ENCODE measurements at regions not wholly inside any gene's neighbourhood (a gene's known extent, or its start where the extent isn't known, plus 50 kb on each side); places are given as distances from the start of the nearest gene placed in this dataset.

DNA sequence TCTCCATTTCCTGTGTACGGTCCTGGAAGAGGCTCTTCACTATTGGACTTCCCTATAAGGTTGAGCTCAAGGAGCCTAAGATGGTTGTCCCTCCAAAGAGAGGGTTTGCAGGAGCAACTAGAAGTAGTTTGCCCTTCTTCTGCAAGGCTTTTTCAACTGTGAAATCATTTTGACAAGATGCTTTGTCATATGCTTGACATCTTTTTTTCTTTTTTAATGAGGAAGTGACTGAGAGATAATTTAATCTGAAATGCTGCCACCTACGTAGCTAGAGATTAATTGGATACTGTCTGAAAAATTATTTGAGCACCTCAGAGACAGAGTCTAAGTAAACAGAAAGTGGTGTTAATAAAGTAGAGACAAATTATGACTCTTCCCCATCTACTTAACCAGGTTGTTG, 97.0 kb downstream of the CHRM3 start:
- Histone ChIP-seq H3K4me3 (no peak overlapping the region), H3K36me3 (ENCODE audit: control insufficient read depth in 4 of 4, insufficient read depth in 4 of 4, low read length in 4 of 4) (no peaks in the 10 kb centered on the region), H3K9me3 (ENCODE audit: control insufficient read depth in 4 of 4, insufficient read depth in 3 of 4, low read length in 3 of 4) (peaks cover 0 to 15% (median 5%) of the 10 kb centered on the region in 4 donors), H3K9ac (ENCODE audit: insufficient read depth in 1 of 2, low read length in 2 of 2) (no peak overlapping the region), H3K27me3 (ENCODE audit: control insufficient read depth in 3 of 3, insufficient read depth in 3 of 3, low read length in 2 of 3) (no peaks in the 10 kb centered on the region), H3K27ac (ENCODE audit: low read depth in 1 of 2, low read length in 1 of 2) (no peak overlapping the region), H3K4me1 (ENCODE audit: control insufficient read depth in 5 of 5, insufficient read depth in 5 of 5, low read length in 5 of 5) (no peaks in the 10 kb centered on the region)
- ATAC-seq (ENCODE audit: insufficient read depth, low FRiP score) (no peak), DNase-seq (no peak)
- 29 to 51% methylated on average over 2 of the region's 2 CpGs for WGBS, 2 donors
- TF ChIP-seq, protein P1, sequence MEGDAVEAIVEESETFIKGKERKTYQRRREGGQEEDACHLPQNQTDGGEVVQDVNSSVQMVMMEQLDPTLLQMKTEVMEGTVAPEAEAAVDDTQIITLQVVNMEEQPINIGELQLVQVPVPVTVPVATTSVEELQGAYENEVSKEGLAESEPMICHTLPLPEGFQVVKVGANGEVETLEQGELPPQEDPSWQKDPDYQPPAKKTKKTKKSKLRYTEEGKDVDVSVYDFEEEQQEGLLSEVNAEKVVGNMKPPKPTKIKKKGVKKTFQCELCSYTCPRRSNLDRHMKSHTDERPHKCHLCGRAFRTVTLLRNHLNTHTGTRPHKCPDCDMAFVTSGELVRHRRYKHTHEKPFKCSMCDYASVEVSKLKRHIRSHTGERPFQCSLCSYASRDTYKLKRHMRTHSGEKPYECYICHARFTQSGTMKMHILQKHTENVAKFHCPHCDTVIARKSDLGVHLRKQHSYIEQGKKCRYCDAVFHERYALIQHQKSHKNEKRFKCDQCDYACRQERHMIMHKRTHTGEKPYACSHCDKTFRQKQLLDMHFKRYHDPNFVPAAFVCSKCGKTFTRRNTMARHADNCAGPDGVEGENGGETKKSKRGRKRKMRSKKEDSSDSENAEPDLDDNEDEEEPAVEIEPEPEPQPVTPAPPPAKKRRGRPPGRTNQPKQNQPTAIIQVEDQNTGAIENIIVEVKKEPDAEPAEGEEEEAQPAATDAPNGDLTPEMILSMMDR (IDR thresholded peaks at IDR 0.05; ENCODE audit: control extremely low read depth, extremely low read depth): no peak

DNA sequence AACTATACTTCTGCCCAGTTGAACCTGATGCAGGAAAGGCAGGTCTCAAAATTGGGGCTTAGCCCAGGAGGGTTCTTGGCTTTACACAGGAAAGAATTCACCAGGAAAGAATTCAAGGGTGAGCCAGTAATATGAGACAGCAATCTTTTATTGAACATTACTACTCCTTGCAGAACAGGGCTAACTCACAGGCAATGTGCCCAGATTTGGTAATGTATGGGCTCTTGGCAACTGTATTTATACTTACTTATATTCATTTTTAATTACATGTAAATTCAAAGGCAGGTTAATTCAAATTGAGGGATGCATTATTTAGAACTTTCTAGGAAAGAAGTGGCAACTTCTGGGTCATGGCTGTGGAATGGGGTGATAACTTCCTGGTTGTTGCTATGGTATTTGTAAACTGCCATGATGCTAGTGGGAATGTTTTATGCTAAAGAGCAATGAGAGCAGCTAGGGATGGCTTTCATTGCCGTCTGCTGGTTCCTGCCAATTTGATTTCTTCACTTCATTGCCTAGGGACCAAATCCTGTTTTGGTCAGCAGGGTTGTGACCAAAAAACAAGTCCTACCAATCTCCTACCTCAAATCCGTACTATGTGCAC, 107.5 kb downstream of the CHRM3 start:
- Histone ChIP-seq H3K27ac (ENCODE audit: low read depth in 1 of 2, low read length in 1 of 2) (no peak overlapping the region), H3K9me3 (ENCODE audit: control insufficient read depth in 4 of 4, insufficient read depth in 3 of 4, low read length in 3 of 4) (peaks cover 0 to 2% (median 0%) of the 10 kb centered on the region in 4 donors), H3K4me1 (ENCODE audit: control insufficient read depth in 5 of 5, insufficient read depth in 5 of 5, low read length in 5 of 5) (no peaks in the 10 kb centered on the region), H3K4me3 (no peak overlapping the region), H3K27me3 (ENCODE audit: control insufficient read depth in 3 of 3, insufficient read depth in 3 of 3, low read length in 2 of 3) (no peaks in the 10 kb centered on the region), H3K36me3 (ENCODE audit: control insufficient read depth in 4 of 4, insufficient read depth in 4 of 4, low read length in 4 of 4) (no peaks in the 10 kb centered on the region), H3K9ac (ENCODE audit: insufficient read depth in 1 of 2, low read length in 2 of 2) (no peak overlapping the region)
- TF ChIP-seq, protein P1 (IDR thresholded peaks at IDR 0.05; ENCODE audit: control extremely low read depth, extremely low read depth): no peak
- DNase-seq (no peak), ATAC-seq (ENCODE audit: insufficient read depth, low FRiP score) (no peak)
- WGBS, 2 donors: 93 to 97% methylated on average over 2 of the region's 2 CpGs

DNA sequence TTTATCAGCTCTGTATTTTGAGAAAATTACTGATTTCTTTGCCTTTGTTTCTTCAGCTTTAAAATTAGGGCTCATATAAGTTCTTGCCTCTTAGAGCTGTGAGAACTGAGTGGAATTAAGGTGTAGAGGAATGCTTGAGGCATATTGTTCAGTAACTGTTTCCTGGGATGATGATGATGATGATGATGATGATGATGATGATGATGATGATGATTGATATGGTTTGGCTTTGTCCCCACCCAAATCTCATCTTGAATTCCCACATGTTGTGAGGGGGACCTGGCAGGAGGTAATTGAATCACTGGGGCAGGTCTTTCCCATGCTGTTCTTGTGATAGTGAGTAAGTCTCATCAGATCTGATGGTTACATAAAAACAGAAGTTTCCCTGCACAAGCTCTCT, 118.7 kb downstream of the CHRM3 start:
- Histone ChIP-seq H3K27ac (ENCODE audit: low read depth in 1 of 2, low read length in 1 of 2) (no peak overlapping the region), H3K9me3 (ENCODE audit: control insufficient read depth in 4 of 4, insufficient read depth in 3 of 4, low read length in 3 of 4) (peaks cover 0 to 6% (median 5%) of the 10 kb centered on the region in 4 donors), H3K9ac (ENCODE audit: insufficient read depth in 1 of 2, low read length in 2 of 2) (no peak overlapping the region), H3K36me3 (ENCODE audit: control insufficient read depth in 4 of 4, insufficient read depth in 4 of 4, low read length in 4 of 4) (no peaks in the 10 kb centered on the region), H3K4me3 (no peak overlapping the region), H3K4me1 (ENCODE audit: control insufficient read depth in 5 of 5, insufficient read depth in 5 of 5, low read length in 5 of 5) (no peaks in the 10 kb centered on the region), H3K27me3 (ENCODE audit: control insufficient read depth in 3 of 3, insufficient read depth in 3 of 3, low read length in 2 of 3) (no peaks in the 10 kb centered on the region)
- TF ChIP-seq, protein P1 (IDR thresholded peaks at IDR 0.05; ENCODE audit: control extremely low read depth, extremely low read depth): no peak
- no peak for DNase-seq
- ATAC-seq (ENCODE audit: insufficient read depth, low FRiP score): no peak

DNA sequence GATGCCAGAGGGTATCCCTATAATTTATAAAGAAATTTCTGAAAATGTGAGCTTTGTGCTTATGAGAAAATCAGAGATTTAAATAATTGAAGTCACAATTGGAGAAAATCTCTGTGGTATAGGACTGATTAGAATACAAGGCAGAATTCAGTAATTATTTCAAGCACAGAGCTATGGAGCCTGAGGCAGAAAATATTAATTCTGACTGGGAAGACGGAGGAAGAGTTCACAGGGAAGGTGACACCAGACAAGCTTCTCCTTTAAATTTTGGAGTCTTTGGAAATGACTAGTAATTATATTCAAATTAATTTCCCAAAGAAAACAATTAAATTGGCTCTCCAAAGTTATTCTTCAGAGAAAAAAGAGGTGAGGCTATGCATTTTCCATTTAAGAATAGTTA, 121.5 kb downstream of the CHRM3 start:
- DNase-seq (no peak), ATAC-seq (ENCODE audit: insufficient read depth, low FRiP score) (no peak)
- Histone ChIP-seq H3K27me3 (ENCODE audit: control insufficient read depth in 3 of 3, insufficient read depth in 3 of 3, low read length in 2 of 3) (no peaks in the 10 kb centered on the region), H3K4me1 (ENCODE audit: control insufficient read depth in 5 of 5, insufficient read depth in 5 of 5, low read length in 5 of 5) (no peaks in the 10 kb centered on the region), H3K4me3 (no peak overlapping the region), H3K9ac (ENCODE audit: insufficient read depth in 1 of 2, low read length in 2 of 2) (no peak overlapping the region), H3K27ac (ENCODE audit: low read depth in 1 of 2, low read length in 1 of 2) (no peak overlapping the region), H3K9me3 (ENCODE audit: control insufficient read depth in 4 of 4, insufficient read depth in 3 of 4, low read length in 3 of 4) (peaks cover 0 to 6% (median 5%) of the 10 kb centered on the region in 4 donors), H3K36me3 (ENCODE audit: control insufficient read depth in 4 of 4, insufficient read depth in 4 of 4, low read length in 4 of 4) (no peaks in the 10 kb centered on the region)
- WGBS, 2 donors: 94% methylated on average over 1 of the region's 1 CpG
- TF ChIP-seq, protein P1 (IDR thresholded peaks at IDR 0.05; ENCODE audit: control extremely low read depth, extremely low read depth): no peak

All from lung (tissue), 11 donors.